ENCODE measurements at regions not wholly inside any gene's neighbourhood (a gene's known extent, or its start where the extent isn't known, plus 50 kb on each side); places are given as distances from the start of the nearest gene placed in this dataset.

DNA sequence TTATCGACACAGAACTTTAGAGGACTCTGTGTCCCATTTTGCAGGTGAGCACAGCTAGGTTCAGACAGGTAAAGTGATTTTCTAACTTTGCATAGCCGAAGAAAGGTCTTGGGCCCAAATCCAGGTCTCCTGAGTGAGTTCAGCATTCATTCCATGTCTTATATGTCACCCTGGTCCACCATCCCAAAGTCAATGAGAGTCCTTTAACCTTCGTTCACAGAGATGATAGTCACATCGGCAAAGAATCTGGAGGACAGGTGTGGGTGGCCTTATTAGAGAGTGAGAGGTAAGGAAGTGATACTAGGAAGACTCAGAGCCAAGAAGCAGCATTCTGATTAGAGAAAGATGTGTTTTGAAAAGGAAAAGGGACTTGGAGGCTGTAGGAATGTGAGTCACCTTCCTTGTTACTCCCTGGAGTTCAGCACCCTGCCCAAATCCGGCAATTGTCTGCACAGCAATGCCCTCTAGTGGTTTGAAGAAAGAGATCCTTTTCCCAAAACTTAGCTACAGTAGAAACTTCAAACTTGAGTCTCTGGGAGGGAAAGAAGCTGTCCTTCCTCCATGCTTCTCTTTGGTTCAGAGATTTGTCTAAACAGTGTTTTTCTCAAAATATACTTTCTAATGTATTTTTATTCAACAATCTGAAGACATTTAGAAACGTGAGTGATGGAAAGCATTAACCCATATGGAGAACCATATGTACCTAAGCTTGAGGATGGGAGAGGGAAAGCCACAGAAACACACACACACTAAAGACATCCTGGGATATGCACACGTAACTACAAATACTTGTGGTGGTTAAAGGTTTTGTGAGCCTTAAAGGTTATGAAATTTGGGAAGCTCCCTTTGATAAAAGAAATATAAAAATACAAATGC, 96.4 kb upstream of the SHISA6 start:
- FAIRE-seq = no peak

DNA sequence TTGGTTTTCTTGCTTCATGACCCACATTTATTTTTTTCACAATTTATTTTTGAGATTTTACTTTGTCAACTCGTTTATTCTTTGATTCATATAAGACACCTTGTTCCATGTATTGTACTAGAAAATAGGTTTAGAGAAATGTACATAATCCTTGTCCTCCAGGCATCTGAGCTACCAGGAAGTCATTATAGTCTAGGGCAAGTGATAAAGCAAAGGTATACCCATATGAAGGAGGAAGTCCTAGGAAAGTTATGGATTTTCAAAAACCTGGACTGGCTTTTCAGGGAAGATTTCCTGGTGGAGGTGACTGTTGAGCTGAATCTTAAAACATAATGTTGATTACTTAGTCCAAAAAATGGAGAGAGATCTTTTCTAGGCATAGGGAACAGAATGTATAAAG, 98.8 kb upstream of the SHISA6 start:
- H3K27me3 ChIP-seq (ENCODE audit: control insufficient read depth, insufficient read depth, low read length) = no peaks in the 10 kb centered on the region
- no peak overlapping the region for H3K4me3 ChIP-seq (ENCODE audit: low read depth, low read length)
- TF ChIP-seq, protein P1, sequence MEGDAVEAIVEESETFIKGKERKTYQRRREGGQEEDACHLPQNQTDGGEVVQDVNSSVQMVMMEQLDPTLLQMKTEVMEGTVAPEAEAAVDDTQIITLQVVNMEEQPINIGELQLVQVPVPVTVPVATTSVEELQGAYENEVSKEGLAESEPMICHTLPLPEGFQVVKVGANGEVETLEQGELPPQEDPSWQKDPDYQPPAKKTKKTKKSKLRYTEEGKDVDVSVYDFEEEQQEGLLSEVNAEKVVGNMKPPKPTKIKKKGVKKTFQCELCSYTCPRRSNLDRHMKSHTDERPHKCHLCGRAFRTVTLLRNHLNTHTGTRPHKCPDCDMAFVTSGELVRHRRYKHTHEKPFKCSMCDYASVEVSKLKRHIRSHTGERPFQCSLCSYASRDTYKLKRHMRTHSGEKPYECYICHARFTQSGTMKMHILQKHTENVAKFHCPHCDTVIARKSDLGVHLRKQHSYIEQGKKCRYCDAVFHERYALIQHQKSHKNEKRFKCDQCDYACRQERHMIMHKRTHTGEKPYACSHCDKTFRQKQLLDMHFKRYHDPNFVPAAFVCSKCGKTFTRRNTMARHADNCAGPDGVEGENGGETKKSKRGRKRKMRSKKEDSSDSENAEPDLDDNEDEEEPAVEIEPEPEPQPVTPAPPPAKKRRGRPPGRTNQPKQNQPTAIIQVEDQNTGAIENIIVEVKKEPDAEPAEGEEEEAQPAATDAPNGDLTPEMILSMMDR (IDR thresholded peaks at IDR 0.05; ENCODE audit: insufficient read depth, low read length, severe bottlenecking) = no peak
- no peaks in the 10 kb centered on the region for H3K36me3 ChIP-seq (ENCODE audit: control insufficient read depth, insufficient read depth, low read length)
- DNase-seq (ENCODE audit: low read depth) (no peak), FAIRE-seq (no peak)

More for the DNA sequence above, 96.4 kb upstream of the SHISA6 start:
- no peaks in the 10 kb centered on the region for H3K27me3 ChIP-seq (ENCODE audit: control insufficient read depth, insufficient read depth, low read length)
- H3K36me3 ChIP-seq (ENCODE audit: control insufficient read depth, insufficient read depth, low read length) = no peaks in the 10 kb centered on the region
- TF ChIP-seq, protein P1 (IDR thresholded peaks at IDR 0.05; ENCODE audit: insufficient read depth, low read length, severe bottlenecking) = peak; percentile 51
- no peak overlapping the region for H3K4me3 ChIP-seq (ENCODE audit: low read depth, low read length)
- peak; percentile 51 for DNase-seq (ENCODE audit: low read depth)

DNA sequence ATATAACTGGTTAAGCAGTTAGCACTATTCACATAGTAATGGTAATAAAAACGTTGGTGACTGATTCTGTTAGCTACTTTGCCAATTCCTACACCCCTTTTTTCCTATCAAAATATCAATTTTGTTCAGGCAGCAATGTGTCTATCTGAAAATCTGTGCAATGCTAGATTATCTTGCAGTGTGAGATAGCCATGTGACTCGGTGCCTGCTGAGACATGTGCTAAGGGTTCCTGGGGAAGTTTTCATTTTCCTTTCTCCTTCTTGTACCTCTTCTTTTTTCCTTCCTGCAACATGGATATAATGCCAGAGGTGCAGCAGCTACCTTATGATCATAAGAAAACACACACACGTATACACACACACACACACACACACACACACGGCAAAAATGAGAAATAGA, 100.5 kb upstream of the SHISA6 start:
- FAIRE-seq (no peak), DNase-seq (ENCODE audit: low read depth) (no peak)
- Histone ChIP-seq H3K4me3 (ENCODE audit: low read depth, low read length) (no peak overlapping the region), H3K36me3 (ENCODE audit: control insufficient read depth, insufficient read depth, low read length) (no peaks in the 10 kb centered on the region), H3K27me3 (ENCODE audit: control insufficient read depth, insufficient read depth, low read length) (no peaks in the 10 kb centered on the region)
- TF ChIP-seq, protein P1 (IDR thresholded peaks at IDR 0.05; ENCODE audit: insufficient read depth, low read length, severe bottlenecking) = no peak

DNA sequence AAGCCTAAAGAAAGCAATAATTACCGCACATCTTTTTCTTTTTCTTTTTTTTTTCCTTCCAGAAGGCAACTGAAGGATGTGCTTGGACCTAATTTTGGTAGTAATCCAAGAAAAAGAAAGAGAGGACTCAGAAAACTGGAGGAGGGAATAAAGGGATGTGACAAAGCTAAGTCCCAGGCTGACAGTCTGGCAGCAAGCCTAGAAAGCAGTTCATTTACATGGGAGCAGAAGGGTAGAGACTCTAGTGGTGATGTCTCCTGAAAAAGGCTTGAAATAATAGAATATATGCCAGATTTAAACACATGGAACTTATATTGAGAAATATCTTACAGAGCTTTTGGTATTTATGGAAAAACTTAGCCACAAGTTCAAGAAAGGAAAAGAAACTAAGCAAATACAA, 101.0 kb upstream of the SHISA6 start:
- FAIRE-seq (no peak), DNase-seq (ENCODE audit: low read depth) (no peak)
- TF ChIP-seq, protein P1 (IDR thresholded peaks at IDR 0.05; ENCODE audit: insufficient read depth, low read length, severe bottlenecking) = no peak
- no peak overlapping the region for H3K4me3 ChIP-seq (ENCODE audit: low read depth, low read length)
- H3K27me3 ChIP-seq (ENCODE audit: control insufficient read depth, insufficient read depth, low read length) = no peaks in the 10 kb centered on the region
- H3K36me3 ChIP-seq (ENCODE audit: control insufficient read depth, insufficient read depth, low read length) = no peaks in the 10 kb centered on the region

DNA sequence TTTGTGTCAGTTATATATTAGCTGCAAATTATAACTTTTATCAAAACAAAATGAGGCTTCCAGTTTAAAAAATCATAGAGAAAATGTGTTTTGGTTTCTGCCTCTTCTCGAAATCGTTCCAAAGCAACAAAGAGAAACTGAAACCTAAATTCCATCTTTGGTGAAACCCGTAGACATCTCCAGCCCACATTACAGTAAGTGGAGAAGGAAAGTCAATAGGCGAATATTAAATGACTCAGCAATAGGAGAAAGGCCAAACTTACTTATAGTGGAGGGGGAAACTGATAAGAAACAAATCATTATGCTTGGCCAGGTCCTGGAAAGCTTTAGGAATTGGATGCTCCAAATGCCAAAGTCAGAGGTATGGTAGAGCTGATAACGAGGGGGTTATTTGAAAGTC, 103.0 kb upstream of the SHISA6 start:
- no peaks in the 10 kb centered on the region for H3K27me3 ChIP-seq (ENCODE audit: control insufficient read depth, insufficient read depth, low read length)
- no peak overlapping the region for H3K4me3 ChIP-seq (ENCODE audit: low read depth, low read length)
- TF ChIP-seq, protein P1 (IDR thresholded peaks at IDR 0.05; ENCODE audit: insufficient read depth, low read length, severe bottlenecking) = no peak
- H3K36me3 ChIP-seq (ENCODE audit: control insufficient read depth, insufficient read depth, low read length) = no peaks in the 10 kb centered on the region
- FAIRE-seq (no peak), DNase-seq (ENCODE audit: low read depth) (no peak)
